ENCODE measurements at regions not wholly inside any gene's neighbourhood (a gene's known extent, or its start where the extent isn't known, plus 50 kb on each side); places are given as distances from the start of the nearest gene placed in this dataset.

- no peak for TF ChIP-seq CTCF (IDR thresholded peaks at IDR 0.05)
- TF ChIP-seq POLR2A (IDR thresholded peaks at IDR 0.05) = no peak
Measured at GRCh38 chr10:130998642-130999041, 312.9 kb downstream of the TCERG1L start.
